Upper lobe of left lung (tissue), 4 donors: ENCODE measurements at regions not wholly inside any gene's neighbourhood (a gene's known extent, or its start where the extent isn't known, plus 50 kb on each side); places are given as distances from the start of the nearest gene placed in this dataset.

Source experiments
- POLR2A ChIP-seq, 4 donors: fragments of 450-650 bp; IDR thresholded peaks; one replicate each; pipeline ENCODE4 v1.5.1; 2016 to 2017; ENCODE audit warnings: antibody characterized with exemption in 4 of 4, mild to moderate bottlenecking in 2 of 4
- TF ChIP-seq, protein P1 (sequence below), 6 experiments: fragments of 450-650 bp in 4 of 6; fragments of 200-600 bp in 2 of 6; sonication (generic) in 2 of 6; IDR thresholded peaks; one replicate each; pipeline ENCODE4 v1.5.1; 2016 to 2019; ENCODE audit warnings: antibody characterized with exemption in 6 of 6

GRCh38 chr13:64459778-64460177, 2770.4 kb downstream of the PCDH9 start:
- TF ChIP-seq, protein P1, sequence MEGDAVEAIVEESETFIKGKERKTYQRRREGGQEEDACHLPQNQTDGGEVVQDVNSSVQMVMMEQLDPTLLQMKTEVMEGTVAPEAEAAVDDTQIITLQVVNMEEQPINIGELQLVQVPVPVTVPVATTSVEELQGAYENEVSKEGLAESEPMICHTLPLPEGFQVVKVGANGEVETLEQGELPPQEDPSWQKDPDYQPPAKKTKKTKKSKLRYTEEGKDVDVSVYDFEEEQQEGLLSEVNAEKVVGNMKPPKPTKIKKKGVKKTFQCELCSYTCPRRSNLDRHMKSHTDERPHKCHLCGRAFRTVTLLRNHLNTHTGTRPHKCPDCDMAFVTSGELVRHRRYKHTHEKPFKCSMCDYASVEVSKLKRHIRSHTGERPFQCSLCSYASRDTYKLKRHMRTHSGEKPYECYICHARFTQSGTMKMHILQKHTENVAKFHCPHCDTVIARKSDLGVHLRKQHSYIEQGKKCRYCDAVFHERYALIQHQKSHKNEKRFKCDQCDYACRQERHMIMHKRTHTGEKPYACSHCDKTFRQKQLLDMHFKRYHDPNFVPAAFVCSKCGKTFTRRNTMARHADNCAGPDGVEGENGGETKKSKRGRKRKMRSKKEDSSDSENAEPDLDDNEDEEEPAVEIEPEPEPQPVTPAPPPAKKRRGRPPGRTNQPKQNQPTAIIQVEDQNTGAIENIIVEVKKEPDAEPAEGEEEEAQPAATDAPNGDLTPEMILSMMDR (IDR thresholded peaks at IDR 0.05): no peak
- no peak for TF ChIP-seq POLR2A (IDR thresholded peaks at IDR 0.05)
